Tibial artery (tissue), 4 donors: ENCODE measurements at regions not wholly inside any gene's neighbourhood (a gene's known extent, or its start where the extent isn't known, plus 50 kb on each side); places are given as distances from the start of the nearest gene placed in this dataset.

Experiments used
- DNase-seq, 2 donors: peaks; one replicate each; pipeline ENCODE4 v3.0.0-alpha.2; 2019
- H3K27ac ChIP-seq, 2 donors: fragments of 200-600 bp; sonication (generic) in 1 of 2; 1 replicate in 1 of 2; 2 replicates in 1 of 2; pipeline ENCODE4 v1.5.1; 2018 to 2019; ENCODE audit warnings: mild to moderate bottlenecking in 1 of 2
- H3K27me3 ChIP-seq, 2 donors: fragments of 200-600 bp; sonication (generic) in 1 of 2; one replicate each; pipeline versions ENCODE4 v1.5.1 to v1.6.0; 2016 to 2019
- H3K36me3 ChIP-seq, 3 donors: fragments of 200-600 bp; sonication (generic) in 2 of 3; one replicate each; pipeline ENCODE4 v1.5.1; 2016 to 2019; ENCODE audit warnings: mild to moderate bottlenecking in 2 of 3
- H3K4me1 ChIP-seq, 4 donors: fragments of 200-600 bp; sonication (generic) in 2 of 4; 1 replicate in 3 of 4; 2 replicates in 1 of 4; pipeline ENCODE4 v1.5.1; 2016 to 2019
- H3K4me3 ChIP-seq, 2 donors: fragments of 200-600 bp; sonication (generic) in 1 of 2; 1 replicate in 1 of 2; 2 replicates in 1 of 2; pipeline ENCODE4 v1.5.1; 2018 to 2019; ENCODE audit warnings: mild to moderate bottlenecking in 2 of 2
- H3K9me3 ChIP-seq, 3 donors: fragments of 200-600 bp; sonication (generic) in 1 of 3; one replicate each; pipeline ENCODE4 v1.5.1; 2016 to 2019
- CTCF ChIP-seq, 2 experiments: fragments of 200-600 bp in 1 of 2; fragments of 450-650 bp in 1 of 2; IDR thresholded peaks; one replicate each; pipeline ENCODE4 v1.5.1; 2017 to 2019; ENCODE audit warnings: antibody characterized with exemption in 2 of 2, mild to moderate bottlenecking in 1 of 2, moderate library complexity in 1 of 2
- intact Hi-C: fragments of 100-400 bp; cut with DNase I; formaldehyde crosslinking; loops from one replicate; pipeline ENCODE4 v1.15.0; 2023; ENCODE audit warnings: low total_unique reads

DNA sequence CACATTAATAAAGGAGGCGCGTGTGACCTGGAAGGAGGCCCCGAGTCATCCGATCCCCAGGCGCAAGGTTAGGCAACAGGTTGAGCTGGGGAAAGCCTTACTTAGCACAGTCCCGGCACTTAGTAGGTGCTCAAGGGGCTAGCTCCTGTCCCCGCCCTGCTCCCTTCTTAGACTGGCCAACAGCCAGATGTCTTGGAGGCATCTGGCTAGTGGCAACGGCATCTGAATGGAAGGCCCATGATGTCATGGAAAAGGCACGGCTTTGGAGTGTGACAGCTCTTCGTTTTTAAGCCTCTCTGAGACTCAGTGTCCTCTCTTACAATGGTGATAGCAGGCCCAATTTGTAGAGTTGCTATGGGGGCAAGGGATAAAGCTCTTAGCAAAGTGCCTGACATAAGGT lies 258.3 kb downstream of the CYRIA start:
- intact Hi-C loops = no loop called here
- DNase-seq = no peak
- no peak overlapping the region for H3K4me3 ChIP-seq
- H3K27ac ChIP-seq = no peak overlapping the region
- TF ChIP-seq CTCF (IDR thresholded peaks at IDR 0.05) = no peak
- H3K9me3 ChIP-seq = no peaks in the 10 kb centered on the region
- no peaks in the 10 kb centered on the region for H3K27me3 ChIP-seq
- no peaks in the 10 kb centered on the region for H3K36me3 ChIP-seq
- H3K4me1 ChIP-seq = no peaks in the 10 kb centered on the region

DNA sequence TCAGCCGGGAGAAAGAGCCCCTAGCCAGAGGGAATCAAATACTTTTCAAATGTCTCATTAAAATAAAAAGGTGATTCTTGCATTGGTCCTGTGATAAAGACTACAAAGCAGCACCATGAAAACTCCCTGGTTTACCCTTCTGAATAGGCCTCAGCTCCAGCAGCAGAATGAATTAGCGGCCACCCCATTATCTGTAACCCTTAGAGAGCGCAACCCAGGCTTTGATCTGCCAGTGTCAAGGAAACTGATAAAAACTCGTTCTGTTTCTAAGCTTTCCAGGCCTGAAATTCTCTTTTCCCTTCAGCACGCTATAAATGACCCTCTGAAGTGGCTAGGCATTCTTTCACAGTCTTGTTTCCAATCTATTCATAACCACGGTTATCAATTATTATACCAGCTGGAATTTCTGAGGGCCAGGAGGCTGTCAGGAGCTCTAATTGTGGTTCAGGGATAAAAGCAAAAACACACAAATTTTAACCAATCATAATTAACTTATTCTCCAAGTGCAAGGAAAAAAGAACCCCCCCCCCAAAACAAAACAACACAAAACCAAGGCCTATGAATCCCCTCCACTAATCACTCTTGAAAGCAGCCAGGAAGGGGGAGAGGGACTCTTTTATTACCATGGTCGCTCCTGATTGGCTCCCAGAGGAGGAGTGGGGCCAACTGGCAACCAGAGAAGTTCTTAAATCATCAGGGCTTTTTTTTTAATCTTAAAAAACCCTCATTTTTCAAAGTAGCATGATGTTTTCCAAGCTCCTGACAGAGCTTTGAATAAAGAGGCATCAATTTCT lies 258.9 kb downstream of the CYRIA start:
- intact Hi-C loops = no loop called here
- DNase-seq = no peak

GRCh38 chr2:16405551-16405950 lies 260.1 kb downstream of the CYRIA start:
- H3K4me1 ChIP-seq = no peaks in the 10 kb centered on the region
- intact Hi-C loops = no loop called here

More for the DNA sequence above, 258.9 kb downstream of the CYRIA start:
- H3K27me3 ChIP-seq = no peaks in the 10 kb centered on the region
- no peak for TF ChIP-seq CTCF (IDR thresholded peaks at IDR 0.05)
- no peaks in the 10 kb centered on the region for H3K36me3 ChIP-seq
- no peak overlapping the region for H3K4me3 ChIP-seq
- no peaks in the 10 kb centered on the region for H3K4me1 ChIP-seq
- no peaks in the 10 kb centered on the region for H3K9me3 ChIP-seq
- no peak overlapping the region for H3K27ac ChIP-seq

DNA sequence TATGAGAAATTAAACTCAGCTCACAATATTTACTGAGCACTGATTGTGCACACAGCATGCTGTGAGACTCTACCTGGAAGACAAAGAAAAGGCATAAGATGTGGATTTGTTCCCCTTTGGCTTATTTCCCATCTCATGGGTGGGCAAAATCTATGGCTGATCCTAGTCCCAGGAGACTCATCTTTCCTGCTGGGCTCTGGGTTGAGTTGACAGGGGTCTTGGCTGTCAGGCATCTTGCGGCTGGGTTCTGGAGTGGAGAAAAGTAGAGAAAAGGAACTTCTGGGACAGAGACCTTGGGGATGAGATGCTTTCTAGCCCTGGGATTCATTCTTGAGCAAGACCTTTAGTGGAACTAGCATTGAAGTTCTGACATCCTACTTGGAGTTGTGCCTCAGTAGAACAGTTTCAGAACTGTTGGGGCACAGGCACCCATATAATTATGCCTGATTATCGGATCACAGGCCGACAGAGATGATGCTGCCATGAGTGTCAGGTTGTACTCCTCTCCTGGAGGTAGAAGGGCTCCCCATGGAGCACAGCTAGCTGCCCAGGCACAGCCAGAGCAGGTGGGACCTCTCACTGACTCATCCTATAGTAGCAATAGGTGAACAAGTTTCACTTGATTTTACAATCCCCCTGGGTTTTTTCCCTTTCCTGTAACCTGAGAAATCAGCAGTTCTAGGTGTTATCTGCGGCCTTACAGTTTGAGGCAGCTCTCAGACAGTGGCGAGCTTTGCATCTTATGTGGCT lies 260.9 kb downstream of the CYRIA start:
- Histone ChIP-seq H3K36me3 (no peaks in the 10 kb centered on the region), H3K27me3 (no peaks in the 10 kb centered on the region), H3K9me3 (no peaks in the 10 kb centered on the region), H3K4me3 (no peak overlapping the region), H3K27ac (no peak overlapping the region), H3K4me1 (no peaks in the 10 kb centered on the region)
- no peak for TF ChIP-seq CTCF (IDR thresholded peaks at IDR 0.05)
- intact Hi-C loops = no loop called here
- DNase-seq = no peak

More at GRCh38 chr2:16405551-16405950, 260.1 kb downstream of the CYRIA start:
- no peak for DNase-seq
- Histone ChIP-seq H3K27ac (no peak overlapping the region), H3K4me3 (no peak overlapping the region), H3K9me3 (no peaks in the 10 kb centered on the region), H3K36me3 (no peaks in the 10 kb centered on the region), H3K27me3 (no peaks in the 10 kb centered on the region)
- TF ChIP-seq CTCF (IDR thresholded peaks at IDR 0.05) = no peak

GRCh38 chr2:16404146-16404545 lies 261.5 kb downstream of the CYRIA start:
- intact Hi-C loops = no loop called here
- Histone ChIP-seq H3K4me1 (no peaks in the 10 kb centered on the region), H3K4me3 (no peak overlapping the region), H3K36me3 (no peaks in the 10 kb centered on the region), H3K27ac (no peak overlapping the region), H3K9me3 (no peaks in the 10 kb centered on the region), H3K27me3 (no peaks in the 10 kb centered on the region)
- no peak for DNase-seq
- TF ChIP-seq CTCF (IDR thresholded peaks at IDR 0.05) = no peak
